Nephron progenitor cell (in vitro differentiated cells): ENCODE measurements at regions not wholly inside any gene's neighbourhood (a gene's known extent, or its start where the extent isn't known, plus 50 kb on each side); places are given as distances from the start of the nearest gene placed in this dataset.

Source experiments
- DNase-seq: peaks from one replicate; pipeline ENCODE4 v3.0.0; 2021
- H3K27ac Mint-ChIP-seq: 2 replicates; pipeline ENCODE4 v1.8.0; 2021; ENCODE audit warnings: mild to moderate bottlenecking, moderate library complexity, mixed read lengths
- H3K27me3 Mint-ChIP-seq: 2 replicates; pipeline ENCODE4 v1.8.0; 2021; ENCODE audit warnings: mild to moderate bottlenecking, low read depth, mixed read lengths; ENCODE audit not compliant: poor library complexity
- H3K36me3 Mint-ChIP-seq: 2 replicates; pipeline ENCODE4 v1.8.0; 2021; ENCODE audit warnings: low read depth, mixed read lengths
- H3K4me1 Mint-ChIP-seq: 2 replicates; pipeline ENCODE4 v1.8.0; 2021; ENCODE audit warnings: mixed read lengths
- H3K4me3 Mint-ChIP-seq: 2 replicates; pipeline ENCODE4 v1.8.0; 2021; ENCODE audit warnings: mild to moderate bottlenecking, moderate library complexity, mixed read lengths
- H3K9me3 Mint-ChIP-seq: 2 replicates; pipeline ENCODE4 v1.8.0; 2021; ENCODE audit warnings: mild to moderate bottlenecking, moderate library complexity, mixed read lengths
- CTCF ChIP-seq: fragments of 200-600 bp; sonication (generic); IDR thresholded peaks from 2 replicates; pipeline ENCODE4 v1.5.0; 2021; ENCODE audit warnings: antibody characterized with exemption

- H3K27ac Mint-ChIP-seq = no peak overlapping the region
- H3K4me1 Mint-ChIP-seq = peaks cover 9% of the 10 kb centered on the region
- TF ChIP-seq CTCF = no peak
- H3K36me3 Mint-ChIP-seq = peaks cover 6% of the 10 kb centered on the region
- no peak overlapping the region for H3K4me3 Mint-ChIP-seq
- H3K27me3 Mint-ChIP-seq = no peaks in the 10 kb centered on the region
- DNase-seq = no peak
- no peaks in the 10 kb centered on the region for H3K9me3 Mint-ChIP-seq
These were observed 325.9 kb downstream of the ZFHX3 start for GRCh38 chr16:72721981-72722380.

- H3K27ac Mint-ChIP-seq = no peak overlapping the region
These were observed 332.7 kb downstream of the ZFHX3 start for GRCh38 chr16:72715267-72715666.

GRCh38 chr16:72711823-72712222, 336.1 kb downstream of the ZFHX3 start:
- Mint-ChIP-seq H3K9me3 (peaks cover 59% of the 10 kb centered on the region), H3K36me3 (peaks cover 78% of the 10 kb centered on the region), H3K4me3 (no peak overlapping the region), H3K4me1 (no peaks in the 10 kb centered on the region), H3K27ac (no peak overlapping the region), H3K27me3 (peaks cover 3% of the 10 kb centered on the region)
- no peak for TF ChIP-seq CTCF
- DNase-seq = no peak

More at GRCh38 chr16:72715267-72715666, 332.7 kb downstream of the ZFHX3 start:
- Mint-ChIP-seq H3K9me3 (peaks cover 45% of the 10 kb centered on the region), H3K4me1 (no peaks in the 10 kb centered on the region), H3K4me3 (no peak overlapping the region), H3K27me3 (peaks cover 3% of the 10 kb centered on the region), H3K36me3 (peaks cover 70% of the 10 kb centered on the region)
- no peak for DNase-seq
- no peak for TF ChIP-seq CTCF

DNA sequence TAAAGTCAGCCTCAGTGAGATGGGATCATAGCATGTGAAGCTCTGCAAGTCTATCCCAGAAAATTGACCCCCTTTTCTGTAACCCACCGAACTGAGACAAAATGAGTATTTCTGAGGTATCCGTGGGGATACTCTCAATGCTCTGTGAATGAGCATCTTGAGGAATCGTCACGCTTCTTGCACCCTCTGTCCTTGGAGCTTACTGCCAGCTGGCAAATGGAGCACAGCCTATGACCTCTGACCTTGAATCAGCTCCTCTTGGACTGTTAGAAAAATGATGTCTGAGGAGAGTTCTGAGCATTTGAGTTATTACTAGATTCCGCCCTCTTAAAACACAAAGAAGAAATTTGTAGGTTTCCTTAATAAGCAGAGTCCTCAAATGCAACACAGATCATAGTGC, 342.1 kb downstream of the ZFHX3 start:
- peak overlapping the region; percentile 32 for H3K27ac Mint-ChIP-seq
- DNase-seq = no peak
- H3K4me3 Mint-ChIP-seq = no peak overlapping the region
- H3K4me1 Mint-ChIP-seq = peaks cover 21% of the 10 kb centered on the region
- H3K9me3 Mint-ChIP-seq = peaks cover 20% of the 10 kb centered on the region
- H3K27me3 Mint-ChIP-seq = no peaks in the 10 kb centered on the region
- no peak for TF ChIP-seq CTCF
- peaks cover 18% of the 10 kb centered on the region for H3K36me3 Mint-ChIP-seq

GRCh38 chr16:72704746-72705372, 343.1 kb downstream of the ZFHX3 start:
- Mint-ChIP-seq H3K4me3 (no peak overlapping the region), H3K9me3 (peaks cover 10% of the 10 kb centered on the region), H3K36me3 (peaks cover 13% of the 10 kb centered on the region), H3K4me1 (peaks cover 21% of the 10 kb centered on the region), H3K27me3 (no peaks in the 10 kb centered on the region), H3K27ac (peak overlapping the region; percentile 84)
- no peak for TF ChIP-seq CTCF
- no peak for DNase-seq

DNA sequence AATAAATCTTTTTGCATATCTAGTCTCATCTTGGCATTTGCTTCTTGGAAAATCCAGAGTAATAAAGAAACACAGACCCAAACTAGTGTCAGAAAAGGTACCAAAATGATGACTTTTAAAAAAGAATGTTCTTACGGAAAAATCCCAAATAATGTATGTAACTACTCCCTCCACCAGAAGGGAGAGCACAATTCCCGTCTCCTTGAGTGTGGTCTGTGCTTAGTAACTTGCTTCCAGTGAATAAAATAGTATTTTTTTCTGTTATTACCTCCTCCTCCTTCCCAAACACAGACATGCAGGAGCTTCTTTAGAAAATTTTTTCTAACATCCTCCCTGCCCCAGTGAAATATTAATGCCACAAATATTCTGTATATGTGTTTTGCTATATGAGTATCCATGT, 358.1 kb downstream of the ZFHX3 start:
- H3K9me3 Mint-ChIP-seq = peaks cover 35% of the 10 kb centered on the region

More for the DNA sequence above, 358.1 kb downstream of the ZFHX3 start:
- H3K27ac Mint-ChIP-seq = no peak overlapping the region
- TF ChIP-seq CTCF = no peak
- H3K36me3 Mint-ChIP-seq = peaks cover 36% of the 10 kb centered on the region
- no peak overlapping the region for H3K4me3 Mint-ChIP-seq
- H3K27me3 Mint-ChIP-seq = no peaks in the 10 kb centered on the region
- DNase-seq = no peak
- peaks cover 8% of the 10 kb centered on the region for H3K4me1 Mint-ChIP-seq
